Liver (tissue), 7 donors: ENCODE measurements at regions not wholly inside any gene's neighbourhood (a gene's known extent, or its start where the extent isn't known, plus 50 kb on each side); places are given as distances from the start of the nearest gene placed in this dataset.

Source experiments
- DNase-seq: peaks from one replicate; pipeline ENCODE4 v3.0.0-alpha.2; 2017; ENCODE audit warnings: low spot score
- H3K27ac ChIP-seq, 2 donors: one replicate each; pipeline ENCODE4 v1.7.0; 2013; ENCODE audit warnings: inconsistent platforms in 2 of 2, low read length in 2 of 2, control low read depth in 1 of 2, low read depth in 1 of 2, mild to moderate bottlenecking in 1 of 2
- H3K27me3 ChIP-seq, 4 donors: one replicate each; pipeline versions ENCODE4 v1.6.1 to v1.7.0; 2013; ENCODE audit warnings: low read length in 3 of 4, inconsistent platforms in 1 of 4, mild to moderate bottlenecking in 1 of 4, moderate library complexity in 1 of 4; ENCODE audit not compliant: control insufficient read depth in 4 of 4, insufficient read depth in 4 of 4
- H3K36me3 ChIP-seq, 4 donors: one replicate each; pipeline versions ENCODE4 v1.6.1 to v1.7.0; 2013; ENCODE audit warnings: low read length in 3 of 4, mild to moderate bottlenecking in 3 of 4, low read depth in 1 of 4, moderate library complexity in 1 of 4; ENCODE audit not compliant: control insufficient read depth in 4 of 4, insufficient read depth in 3 of 4
- H3K4me1 ChIP-seq, 4 donors: one replicate each; pipeline versions ENCODE4 v1.6.1 to v1.7.0; 2013; ENCODE audit warnings: low read length in 3 of 4, mild to moderate bottlenecking in 3 of 4, moderate library complexity in 1 of 4; ENCODE audit not compliant: control insufficient read depth in 4 of 4, insufficient read depth in 4 of 4
- H3K4me3 ChIP-seq, 3 donors: one replicate each; pipeline versions ENCODE4 v1.6.1 to v1.7.0; 2013; ENCODE audit warnings: low read length in 3 of 3, control low read depth in 1 of 3, low read depth in 1 of 3, mild to moderate bottlenecking in 1 of 3
- H3K9ac ChIP-seq, 2 donors: one replicate each; pipeline ENCODE4 v1.7.0; 2013; ENCODE audit warnings: low read length in 2 of 2, mild to moderate bottlenecking in 2 of 2, moderate library complexity in 2 of 2, control low read depth in 1 of 2, low read depth in 1 of 2
- H3K9me3 ChIP-seq, 4 donors: one replicate each; pipeline versions ENCODE4 v1.6.1 to v1.7.0; 2013; ENCODE audit warnings: low read length in 3 of 4; ENCODE audit not compliant: control insufficient read depth in 4 of 4
- ATF3 ChIP-seq: IDR thresholded peaks from 2 replicates; pipeline ENCODE4 v1.6.1; 2016; ENCODE audit warnings: antibody characterized with exemption
- EGR1 ChIP-seq, 2 donors: IDR thresholded peaks; 2 replicates each; pipeline ENCODE4 v1.6.1; 2016 to 2018; ENCODE audit warnings: antibody characterized with exemption in 2 of 2, low read depth in 2 of 2
- FOXA1 ChIP-seq: IDR thresholded peaks from 2 replicates; pipeline ENCODE4 v1.6.1; 2016; ENCODE audit warnings: antibody characterized with exemption
- GABPA ChIP-seq, 2 donors: IDR thresholded peaks in 1 of 2; conservative IDR thresholded peaks in 1 of 2; 2 replicates each; pipeline ENCODE4 v1.6.1; 2016; ENCODE audit warnings: antibody characterized with exemption in 2 of 2, mild to moderate bottlenecking in 1 of 2, moderate library complexity in 1 of 2
- HNF4A ChIP-seq, 2 donors: conservative IDR thresholded peaks; 2 replicates each; pipeline ENCODE4 v1.6.1; 2016; ENCODE audit warnings: antibody characterized with exemption in 2 of 2, mild to moderate bottlenecking in 2 of 2
- JUND ChIP-seq, 2 donors: IDR thresholded peaks; 2 replicates each; pipeline ENCODE4 v1.6.1; 2016; ENCODE audit warnings: antibody characterized with exemption in 2 of 2
- MAX ChIP-seq: IDR thresholded peaks from 2 replicates; pipeline ENCODE4 v1.6.1; 2016; ENCODE audit warnings: antibody characterized with exemption
- RAD21 ChIP-seq, 2 donors: IDR thresholded peaks; 2 replicates each; pipeline ENCODE4 v1.6.1; 2016; ENCODE audit warnings: antibody characterized with exemption in 2 of 2, mild to moderate bottlenecking in 2 of 2
- RXRA ChIP-seq, 2 donors: IDR thresholded peaks; 2 replicates each; pipeline ENCODE4 v1.6.1; 2017 to 2018; ENCODE audit warnings: antibody characterized with exemption in 2 of 2, mild to moderate bottlenecking in 1 of 2
- SP1 ChIP-seq: IDR thresholded peaks from 2 replicates; pipeline ENCODE4 v1.6.1; 2018; ENCODE audit warnings: antibody characterized with exemption, mild to moderate bottlenecking
- TAF1 ChIP-seq: conservative IDR thresholded peaks from 2 replicates; pipeline ENCODE4 v1.6.1; 2016; ENCODE audit warnings: antibody characterized with exemption, mild to moderate bottlenecking
- YY1 ChIP-seq: IDR thresholded peaks from 2 replicates; pipeline ENCODE4 v1.6.1; 2016; ENCODE audit warnings: antibody characterized with exemption, mild to moderate bottlenecking
- ZBTB33 ChIP-seq: IDR thresholded peaks from 2 replicates; pipeline ENCODE4 v1.6.1; 2016; ENCODE audit warnings: antibody characterized with exemption
- WGBS: extraction: QIAGEN DNeasy Blood & Tissue Kit; methylation state at CpG from one replicate; pipeline ENCODE4 v1.1.7; 2013; 5-methylcytosine and 5-hydroxymethylcytosine counted together
- donor health status: healthy.
- donor health status: healthy.
- donor health status: healthy.
- donor health status: healthy.

DNA sequence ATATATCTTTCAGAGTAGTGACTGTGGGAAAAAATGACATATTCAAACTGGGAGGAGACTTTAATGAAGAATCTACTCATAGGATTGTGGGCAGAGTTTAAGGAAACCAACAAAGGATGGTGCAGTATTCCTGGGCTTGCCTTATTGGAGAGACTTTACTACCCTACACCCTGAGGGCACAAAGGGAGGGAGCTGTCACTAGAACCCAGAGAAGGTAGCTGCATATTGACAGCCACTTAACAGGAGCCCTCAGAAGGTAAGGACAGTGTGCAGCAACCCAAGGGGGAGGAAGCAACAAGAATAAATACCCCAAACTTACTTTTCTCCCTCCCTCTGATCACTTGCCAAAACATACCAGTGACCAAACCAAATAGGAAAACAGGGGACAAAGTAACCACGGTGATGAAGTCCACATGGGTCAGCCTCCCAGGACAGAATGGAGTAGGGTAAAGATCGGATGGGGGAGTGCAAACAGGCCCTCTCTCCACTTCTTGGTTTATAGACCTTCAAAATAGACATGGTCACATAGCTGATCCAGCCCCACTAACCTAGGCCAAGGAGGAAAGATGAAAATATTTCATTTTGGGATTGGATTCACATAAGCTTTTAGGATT lies 121.8 kb upstream of the SESN3 start:
- no peak overlapping the region for H3K27ac ChIP-seq
- 45% methylated on average over 2 of the region's 2 CpGs for WGBS

DNA sequence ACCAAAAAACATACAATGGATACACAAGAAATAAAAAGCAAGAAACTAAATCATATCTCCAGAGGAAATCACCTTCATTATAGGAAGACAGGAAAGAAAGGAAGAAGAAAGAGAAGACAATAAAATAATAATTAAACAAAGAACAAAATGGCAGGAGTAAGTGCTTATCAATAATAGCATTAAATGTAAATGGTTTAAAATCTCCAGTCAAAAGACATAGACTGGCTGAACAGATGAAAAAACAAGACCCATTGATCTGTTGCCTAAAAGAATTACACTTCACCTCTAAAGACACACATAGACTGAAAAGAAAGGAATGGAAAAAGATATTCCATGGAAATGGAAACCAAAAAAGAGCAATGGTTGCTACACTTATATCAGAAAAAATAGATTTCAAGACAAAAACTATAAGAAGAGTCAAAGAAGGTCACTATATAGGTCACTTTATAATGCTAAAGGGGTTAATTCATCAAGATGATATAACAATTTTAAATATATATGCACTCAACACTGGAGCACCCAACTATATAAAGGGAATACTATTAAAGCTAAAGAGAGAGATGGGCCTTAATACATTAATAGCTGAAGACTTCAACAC lies 118.4 kb upstream of the SESN3 start:
- Histone ChIP-seq H3K4me3 (no peak overlapping the region), H3K4me1 (peaks cover 0 to 11% (median 6%) of the 10 kb centered on the region in 4 donors), H3K9me3 (peaks cover 0 to 4% (median 0%) of the 10 kb centered on the region in 4 donors), H3K27me3 (no peaks in the 10 kb centered on the region), H3K27ac (no peak overlapping the region), H3K36me3 (no peaks in the 10 kb centered on the region), H3K9ac (no peak overlapping the region)
- DNase-seq: no peak
- TF ChIP-seq ZBTB33 (no peak), JUND (IDR thresholded peaks at IDR 0.05) (no peak), ATF3 (no peak), RAD21 (IDR thresholded peaks at IDR 0.05) (no peak), FOXA1 (no peak), TAF1 (no peak), GABPA (IDR thresholded peaks at IDR 0.05 in 1 of 2, conservative IDR thresholded peaks at IDR 0.05 in 1 of 2) (no peak)

More for the DNA sequence above, 121.8 kb upstream of the SESN3 start:
- Histone ChIP-seq H3K4me1 (peaks cover 0 to 6% (median 1%) of the 10 kb centered on the region in 4 donors), H3K27me3 (no peaks in the 10 kb centered on the region), H3K36me3 (no peaks in the 10 kb centered on the region), H3K4me3 (no peak overlapping the region), H3K9ac (no peak overlapping the region), H3K9me3 (peaks cover 0 to 4% (median 0%) of the 10 kb centered on the region in 4 donors)
- no peak for DNase-seq
- TF ChIP-seq EGR1 (IDR thresholded peaks at IDR 0.05; ENCODE audit: low read depth in 2 of 2) (no peak), YY1 (peak; percentile 43), JUND (IDR thresholded peaks at IDR 0.05) (peak in 1 of 2 donors; percentile 24), MAX (no peak), RAD21 (IDR thresholded peaks at IDR 0.05) (peak in 1 of 2 donors; percentile 20), ZBTB33 (no peak), SP1 (peak; percentile 59), HNF4A (conservative IDR thresholded peaks at IDR 0.05) (peak; percentile 46 to 74), RXRA (IDR thresholded peaks at IDR 0.05) (peak; percentile 20 to 65)
